ENCODE measurements at regions not wholly inside any gene's neighbourhood (a gene's known extent, or its start where the extent isn't known, plus 50 kb on each side); places are given as distances from the start of the nearest gene placed in this dataset.

- DNase-seq, result no peak
Measured at GRCh38 chr6:43980004-43980795, 147.1 kb downstream of the MRPL14 start.

DNA sequence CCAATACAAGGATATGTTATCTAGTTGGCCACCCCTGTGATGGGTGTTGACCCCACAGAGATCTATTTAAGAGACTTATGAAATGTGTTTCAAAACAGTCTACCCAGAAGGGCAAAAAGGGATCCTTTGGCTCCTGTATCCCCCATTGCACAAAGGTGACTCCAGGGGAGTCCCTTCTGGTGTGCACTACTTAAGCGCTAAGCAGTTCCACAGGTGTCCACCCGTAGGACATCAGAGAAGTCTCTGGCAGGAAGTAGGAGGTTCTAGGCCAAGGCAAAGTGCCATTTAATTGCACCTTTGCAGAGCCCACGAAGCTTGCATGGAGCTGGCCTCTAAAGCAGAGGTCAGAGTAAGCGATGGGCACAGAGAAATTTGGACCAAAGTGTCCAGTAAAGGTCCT is 147.7 kb downstream of the MRPL14 start:
- no peak for DNase-seq

DNA sequence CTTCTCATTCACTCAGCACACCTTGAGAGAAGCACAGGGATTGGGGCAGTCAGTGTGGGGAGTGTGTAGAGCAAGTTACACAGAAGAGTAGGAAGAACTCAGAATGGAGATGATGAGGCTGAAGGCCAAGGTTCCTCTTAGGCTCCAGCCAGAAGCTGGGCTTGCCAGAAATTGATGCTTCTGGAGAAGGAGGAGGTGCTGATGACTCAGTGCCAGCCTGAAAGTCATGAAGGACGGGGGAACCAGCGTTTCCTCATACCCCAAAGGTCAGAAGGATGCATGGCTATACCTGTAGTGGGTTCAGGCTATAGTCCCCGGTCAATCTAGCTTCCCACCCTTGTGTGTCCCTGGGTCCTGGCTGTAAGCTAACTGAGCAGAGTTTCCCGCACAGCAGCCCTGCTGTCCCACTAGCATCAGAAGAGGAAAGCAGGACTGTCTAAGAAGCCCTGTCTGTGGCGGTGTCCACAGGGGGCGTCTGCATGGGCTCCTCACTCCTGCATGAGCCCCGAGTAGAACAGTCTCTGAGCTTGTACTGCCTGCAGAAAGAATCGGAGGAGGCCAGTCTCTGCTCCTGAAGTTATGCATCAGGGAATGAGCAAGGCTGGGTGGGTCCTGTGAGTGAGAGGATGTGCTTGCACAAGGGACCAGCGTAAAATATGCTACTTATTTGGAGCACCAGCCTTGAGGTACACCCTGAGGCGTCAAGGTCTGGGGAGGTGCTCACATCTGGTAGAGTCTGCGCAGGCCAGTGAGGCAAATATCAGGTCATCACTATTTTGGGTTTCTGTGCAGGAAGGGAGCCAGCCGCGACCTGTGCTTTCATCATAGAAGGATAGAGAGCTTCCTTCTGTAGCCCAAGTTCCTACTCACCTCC is 148.5 kb downstream of the MRPL14 start:
- no peak for DNase-seq

DNA sequence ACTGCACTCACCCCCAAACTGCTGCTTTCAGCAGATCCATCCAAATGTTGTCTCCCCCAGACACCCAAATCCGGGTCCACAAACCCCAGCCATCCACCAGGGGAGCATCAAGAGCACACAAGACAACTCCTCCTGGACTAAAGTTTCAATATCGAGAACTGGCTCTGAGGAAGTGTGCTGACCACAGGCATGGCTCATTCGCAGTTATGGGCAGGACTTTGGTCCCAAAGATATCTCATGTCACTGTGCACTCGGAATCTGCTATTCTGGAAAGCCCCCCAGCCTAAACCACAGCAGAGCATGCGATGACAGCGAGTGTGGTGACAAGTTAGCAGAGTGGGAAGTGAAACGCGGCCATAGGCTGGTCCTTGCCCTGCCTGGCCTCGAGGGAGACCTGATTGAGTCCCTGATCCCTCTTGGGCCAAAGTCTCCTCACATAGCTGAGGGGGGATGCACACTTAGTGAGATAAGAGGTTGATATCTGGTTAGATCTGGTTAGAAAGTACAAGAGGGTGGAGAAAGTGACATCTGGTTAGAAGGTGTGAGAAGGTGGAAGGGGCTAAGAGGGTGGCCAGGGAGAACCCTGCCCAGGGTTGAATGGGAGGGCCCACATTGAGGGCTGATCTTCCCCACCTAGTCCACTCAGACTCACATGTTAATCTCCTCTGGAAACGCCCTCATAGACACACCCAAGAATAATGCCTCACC is 149.7 kb downstream of the MRPL14 start:
- DNase-seq, result no peak

DNA sequence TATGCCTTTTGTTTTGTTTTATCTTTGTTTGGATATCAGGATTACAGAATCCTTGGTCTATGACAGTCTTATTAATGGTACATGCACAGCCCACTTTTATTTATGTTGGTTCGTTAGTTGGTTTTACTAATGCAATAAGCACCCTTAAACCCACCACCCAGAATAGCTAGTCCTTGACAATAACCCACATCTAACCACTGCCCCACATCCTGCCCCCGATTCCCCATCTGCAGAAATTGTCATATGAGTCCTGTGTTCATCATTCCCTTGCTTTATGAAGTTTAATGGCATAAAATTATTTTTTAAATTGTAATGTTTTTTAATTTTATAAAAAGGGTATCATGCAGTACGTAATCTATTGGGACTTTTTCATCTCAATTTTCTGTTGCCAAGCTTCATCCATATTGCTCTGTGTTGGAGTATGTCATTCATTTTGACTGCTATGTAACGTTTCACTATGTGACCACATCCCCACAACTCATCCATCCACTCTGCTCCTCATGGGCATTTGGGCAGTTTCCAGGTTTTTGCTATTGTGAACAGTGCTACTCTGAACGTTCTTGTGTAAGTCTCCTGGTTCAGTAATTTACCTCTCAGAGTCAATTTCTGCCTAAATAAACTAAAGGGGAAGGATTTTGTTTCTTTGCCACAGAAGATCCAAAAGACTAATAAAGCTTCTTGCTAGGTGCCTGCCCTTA is 150.4 kb downstream of the MRPL14 start:
- DNase-seq, result no peak

GRCh38 chr6:43974643-43975230 is 152.5 kb downstream of the MRPL14 start:
- no peak for DNase-seq

DNA sequence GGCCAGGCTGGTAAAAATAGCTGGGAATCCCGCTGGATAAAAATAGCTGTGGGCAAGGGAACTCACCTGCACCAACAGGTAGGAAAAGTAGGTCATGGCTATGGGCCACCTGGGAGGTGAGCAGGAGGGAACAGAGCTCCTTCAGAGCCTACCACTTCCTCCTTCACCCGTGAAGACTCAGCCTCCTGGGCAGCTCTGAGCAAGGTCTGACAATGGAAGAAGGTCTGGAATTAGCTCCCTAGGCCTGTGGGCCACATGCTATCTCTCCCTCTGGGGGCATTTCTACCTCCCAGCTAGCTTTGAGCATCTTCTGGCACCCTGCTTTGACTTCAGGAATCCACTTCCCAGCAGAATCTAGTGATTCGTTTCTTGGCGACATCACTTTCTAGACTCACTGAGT is 153.9 kb downstream of the MRPL14 start:
- no peak for DNase-seq

- no peak for DNase-seq
Measured at GRCh38 chr6:43972913-43973300, 154.3 kb downstream of the MRPL14 start.

GRCh38 chr6:43972179-43972912 is 154.9 kb downstream of the MRPL14 start:
- DNase-seq, result no peak

- no peak for DNase-seq
Measured at GRCh38 chr6:43971776-43972126, 155.5 kb downstream of the MRPL14 start.

DNA sequence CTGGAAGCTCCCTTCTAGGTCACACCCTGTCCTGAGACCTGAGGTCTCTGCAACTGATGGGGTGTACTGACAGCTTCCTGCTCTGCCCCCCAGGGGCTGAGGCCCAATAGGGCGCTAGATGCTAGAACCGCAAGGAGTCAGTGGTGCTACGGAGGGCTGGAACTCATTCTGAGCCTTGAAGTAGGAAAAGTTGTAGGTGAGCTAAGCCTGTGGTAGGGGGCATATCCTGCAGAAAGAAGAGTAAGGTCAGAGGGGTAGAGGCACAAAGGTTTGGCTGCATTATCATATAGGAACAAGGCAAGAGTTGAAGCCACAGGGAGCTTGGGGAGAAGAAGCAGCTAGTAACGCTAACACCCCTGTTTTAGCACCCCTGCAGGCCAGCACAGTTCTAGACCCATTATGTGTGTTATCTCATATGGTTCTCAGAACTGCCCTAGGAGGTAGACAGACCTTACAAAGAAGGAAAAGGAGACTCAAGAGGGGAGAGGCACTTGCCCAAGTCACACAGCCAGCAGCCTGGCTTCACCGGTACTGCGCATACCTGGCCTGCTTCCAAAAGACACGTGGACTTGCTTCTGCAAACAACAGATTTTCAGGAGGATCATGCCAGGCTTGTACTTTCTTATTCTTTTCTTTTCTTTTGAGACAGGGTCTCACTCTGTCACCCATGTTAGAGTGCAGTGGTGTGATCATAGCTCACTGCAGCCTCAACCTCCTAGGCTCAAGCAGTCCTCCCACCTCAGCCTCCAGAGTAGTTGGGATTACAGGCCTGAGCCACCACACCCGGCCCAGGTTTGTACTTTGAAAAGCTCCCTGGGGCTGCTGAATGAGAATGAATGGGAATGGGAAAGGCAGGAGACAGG is 156.1 kb downstream of the MRPL14 start:
- DNase-seq, result no peak

DNA sequence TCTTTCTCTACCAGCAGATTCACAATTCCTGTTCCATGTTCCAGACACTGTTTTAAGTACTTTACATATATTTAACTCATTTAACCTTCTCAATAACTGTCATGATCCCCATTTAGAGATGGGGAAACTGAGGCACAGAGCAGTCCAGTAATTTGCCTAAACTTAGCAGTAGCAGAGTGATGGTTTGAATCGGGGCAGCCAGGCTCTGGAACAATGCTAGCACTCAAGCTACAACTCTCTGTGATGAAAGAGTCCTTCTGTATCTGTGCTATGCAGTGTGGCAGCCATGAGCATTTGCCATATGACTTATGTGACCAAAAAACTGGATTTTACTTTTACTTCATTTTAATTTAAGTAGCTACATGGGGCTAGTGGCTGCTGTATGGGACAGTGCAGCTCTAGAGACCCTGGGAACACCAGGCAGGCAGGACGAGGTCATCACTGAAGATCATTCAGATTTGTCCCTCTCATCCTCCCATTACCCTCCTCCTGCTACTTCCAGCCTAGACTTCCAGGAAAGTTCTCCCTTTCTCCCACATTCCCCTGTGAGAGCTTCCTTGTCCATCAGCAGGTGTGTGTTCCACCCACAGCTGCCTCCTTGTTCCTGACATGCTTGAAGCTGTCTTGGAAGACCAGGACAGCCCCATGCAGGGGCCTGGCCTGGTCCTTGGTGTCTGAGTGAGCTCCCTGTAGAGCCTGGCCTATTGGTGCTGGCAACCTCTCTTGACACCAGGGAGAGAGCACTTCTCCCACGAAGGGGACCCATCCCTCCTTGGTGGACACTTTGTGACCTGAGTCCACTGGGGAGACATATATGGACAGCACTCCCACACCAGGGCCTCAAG is 157.0 kb downstream of the MRPL14 start:
- no peak for DNase-seq

DNA sequence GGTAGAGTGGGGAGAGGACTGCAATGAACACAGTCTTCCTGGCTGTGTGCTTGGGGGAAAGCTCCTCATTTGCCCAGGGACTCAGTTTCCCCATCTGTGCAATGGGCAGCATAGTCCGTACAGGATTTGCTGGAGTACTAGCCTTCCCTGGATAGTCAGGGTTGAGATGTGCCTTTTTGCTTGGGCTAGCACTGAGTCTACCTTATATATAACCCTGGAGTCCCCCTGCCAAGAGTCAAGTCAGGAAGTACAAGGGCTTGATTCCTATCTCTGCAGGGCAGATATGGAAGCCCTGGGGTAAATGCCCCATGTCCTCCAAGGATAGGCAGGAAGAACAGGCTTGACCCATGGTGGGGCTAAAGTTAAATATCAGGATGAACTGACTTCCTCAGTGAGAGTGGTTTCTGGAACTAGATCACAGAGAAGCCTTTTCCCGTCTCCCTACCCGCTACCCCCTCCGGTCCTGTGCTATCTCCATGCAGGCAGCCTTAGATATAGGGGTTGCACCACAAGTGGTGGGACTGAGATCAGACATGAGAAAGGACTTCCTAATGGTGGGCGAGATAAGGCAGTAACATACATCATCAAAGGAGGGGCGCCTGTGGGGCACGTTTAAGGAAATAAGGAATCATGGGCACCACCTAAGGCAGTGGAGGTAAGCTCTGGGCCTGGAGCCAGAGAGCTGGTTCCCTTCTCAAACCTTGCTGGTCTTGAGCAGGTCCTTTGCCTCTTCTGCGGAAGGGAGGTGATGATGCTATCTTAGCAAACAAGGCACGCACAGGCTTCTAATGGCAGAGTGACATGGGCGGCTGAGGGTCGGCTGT is 157.9 kb downstream of the MRPL14 start:
- DNase-seq, result no peak

GRCh38 chr6:43968110-43968965 is 158.9 kb downstream of the MRPL14 start:
- no peak for DNase-seq

DNA sequence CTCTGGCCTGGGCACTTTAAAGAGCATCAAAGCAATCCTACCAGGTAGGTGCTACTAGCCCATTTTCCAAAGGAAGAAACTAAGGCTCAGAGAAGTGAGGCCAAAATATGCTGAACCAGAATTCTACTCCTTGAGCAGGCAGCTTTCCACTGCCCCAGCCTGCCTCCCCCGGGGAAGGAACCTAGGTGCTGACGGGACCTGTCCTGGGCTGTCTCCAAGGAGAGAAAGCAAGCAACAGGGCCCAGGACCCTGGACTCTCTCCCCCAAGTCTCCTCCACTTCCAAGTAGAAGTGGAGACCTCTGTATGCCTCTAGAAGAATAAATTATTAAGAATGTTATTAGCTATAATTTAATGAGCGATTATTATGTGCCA is 159.5 kb downstream of the MRPL14 start:
- no peak for DNase-seq

DNA sequence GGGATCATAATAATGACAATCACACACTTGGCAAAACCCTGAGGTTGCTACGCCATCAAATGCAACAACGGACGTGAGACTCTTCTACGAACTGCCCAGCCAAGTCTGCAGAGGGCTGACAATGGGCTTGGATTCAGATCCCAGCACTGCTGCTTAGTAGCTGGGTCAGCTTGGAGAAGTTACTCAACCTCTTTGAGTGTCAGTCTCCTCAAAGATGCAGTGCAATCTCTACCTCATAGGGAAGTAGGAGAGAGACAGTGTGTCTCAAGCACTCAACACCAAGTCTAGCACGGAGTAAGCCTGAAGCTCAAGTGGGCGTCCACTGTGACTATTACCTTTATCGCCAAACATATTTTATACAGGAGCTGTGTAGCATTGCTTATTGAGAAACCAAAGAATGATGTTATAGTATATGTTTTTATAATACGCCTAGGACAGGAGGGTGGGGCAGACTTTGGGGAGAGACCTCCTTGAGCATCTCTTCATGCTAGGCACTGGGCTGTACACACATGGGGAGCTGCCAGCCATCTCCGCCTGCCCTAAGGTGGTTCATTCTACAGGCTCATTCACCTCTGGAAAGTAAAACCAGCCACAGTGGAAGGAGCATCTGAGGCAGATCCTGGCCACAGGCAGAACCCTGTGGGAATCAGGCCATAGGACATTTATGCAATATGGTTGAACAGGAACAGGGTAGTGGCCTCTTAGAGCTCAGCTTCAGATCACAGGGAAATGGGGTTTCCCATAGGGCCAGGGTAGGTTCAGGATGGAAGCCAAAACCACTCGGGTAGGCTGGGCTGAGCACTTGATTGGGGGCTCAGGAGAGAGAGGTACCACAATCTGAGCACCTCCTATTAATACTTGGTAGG is 160.2 kb downstream of the MRPL14 start:
- no peak for DNase-seq

- no peak for DNase-seq
Measured at GRCh38 chr6:43966374-43966658, 160.9 kb downstream of the MRPL14 start.

All from NCI-H187 treated with DMSO at 0.1 percent for 48 hours (cell line).